Endothelial cell of umbilical vein (primary cell): ENCODE measurements at regions not wholly inside any gene's neighbourhood (a gene's known extent, or its start where the extent isn't known, plus 50 kb on each side); places are given as distances from the start of the nearest gene placed in this dataset.

ENCODE experiments used
- BruUV-seq: library from RNA; stranded (reverse); fragments of 400-500 nt; replicated peaks from 2 replicates; lab custom pipeline; 2021; lab: Mats Ljungman, UMichigan
- CTCF ChIA-PET: fragments of 300-600, 350-600 bp; sonication (Branson Sonifier 250); formaldehyde crosslinking; loops from one replicate; lab custom pipeline; 2021; ENCODE audit warnings: antibody characterized with exemption, inconsistent platforms; lab: Charles Lee
- POLR2A ChIA-PET: fragments of 300-600, 350-600 bp; sonication (Branson Sonifier 250); formaldehyde crosslinking; loops from one replicate; lab custom pipeline; 2021; ENCODE audit warnings: antibody characterized with exemption, inconsistent platforms; lab: Charles Lee
- DNase-seq: peaks from one replicate; pipeline ENCODE4 v3.0.0-alpha.2; 2011; ENCODE audit warnings: low read depth, low spot score
- FAIRE-seq: peaks from 2 replicates; lab custom pipeline; 2011; peaks lifted over from hg19 to GRCh38; lab: Jason Lieb, UNC
- H2AFZ ChIP-seq: 2 replicates; pipeline ENCODE4 v1.6.0; 2012; ENCODE audit warnings: low read depth, low read length, control low read depth, inconsistent platforms
- H3K27ac ChIP-seq: 2 replicates; pipeline ENCODE4 v1.5.1; 2011; ENCODE audit warnings: low read depth, mild to moderate bottlenecking, control low read depth, low read length, moderate library complexity; ENCODE audit not compliant: insufficient read depth
- H3K27me3 ChIP-seq, 2 experiments: 2 replicates each; pipeline versions ENCODE4 v1.6.0 to v1.6.1; 2011; ENCODE audit warnings: low read length in 2 of 2, mixed read lengths in 1 of 2; ENCODE audit not compliant: control insufficient read depth in 2 of 2, insufficient read depth in 2 of 2
- H3K36me3 ChIP-seq, 2 experiments: 2 replicates in 1 of 2; 3 replicates in 1 of 2; pipeline ENCODE4 v1.5.1; 2011; ENCODE audit warnings: low read length in 2 of 2, mild to moderate bottlenecking in 1 of 2, moderate library complexity in 1 of 2; ENCODE audit not compliant: control insufficient read depth in 2 of 2, insufficient read depth in 2 of 2; ENCODE audit errors: extremely low read depth in 1 of 2
- H3K4me1 ChIP-seq: 3 replicates; pipeline ENCODE4 v1.5.1; 2011; ENCODE audit warnings: mild to moderate bottlenecking, low read length; ENCODE audit not compliant: control insufficient read depth, insufficient read depth; ENCODE audit errors: extremely low read depth
- H3K4me2 ChIP-seq: 2 replicates; pipeline ENCODE4 v1.6.1; 2011; ENCODE audit warnings: low read length, control low read depth, mixed read lengths; ENCODE audit not compliant: insufficient read depth
- H3K4me3 ChIP-seq, 3 experiments: fragments of 200-600 bp in 1 of 3; sonication (generic), shearing (Covaris generic) in 1 of 3; replicated peaks in 1 of 3; 2 replicates each; pipeline ENCODE4 v1.5.1; 2011 to 2016; ENCODE audit warnings: control low read depth in 3 of 3, low read length in 3 of 3, mild to moderate bottlenecking in 2 of 3, inconsistent platforms in 1 of 3, low read depth in 1 of 3, moderate library complexity in 1 of 3; ENCODE audit not compliant: insufficient read depth in 1 of 3
- H3K79me2 ChIP-seq: 2 replicates; pipeline ENCODE4 v1.6.0; 2012; ENCODE audit warnings: low read length, inconsistent platforms; ENCODE audit not compliant: control insufficient read depth, insufficient read depth
- H3K9ac ChIP-seq: replicated peaks from 2 replicates; pipeline ENCODE3; 2011; ENCODE audit warnings: low read length, control low read depth; ENCODE audit not compliant: insufficient read depth; ENCODE audit errors: extremely low read depth
- H3K9me1 ChIP-seq: replicated peaks from 3 replicates; pipeline ENCODE4 v1.6.0; 2011; ENCODE audit warnings: mild to moderate bottlenecking, low read length; ENCODE audit not compliant: control insufficient read depth, insufficient read depth; ENCODE audit errors: extremely low read depth
- H3K9me3 ChIP-seq: replicated peaks from 2 replicates; pipeline ENCODE4 v1.5.1; 2012; ENCODE audit warnings: low read length, inconsistent platforms; ENCODE audit not compliant: control insufficient read depth, insufficient read depth
- H4K20me1 ChIP-seq: replicated peaks from 2 replicates; pipeline ENCODE3; 2011; ENCODE audit warnings: mild to moderate bottlenecking, low read length; ENCODE audit not compliant: control insufficient read depth, insufficient read depth; ENCODE audit errors: extremely low read depth
- CTCF ChIP-seq, 2 donors: IDR thresholded peaks; 1 replicate in 1 of 2; 2 replicates in 1 of 2; pipeline ENCODE4 v1.5.1; 2011; ENCODE audit warnings: low read length in 2 of 2, mild to moderate bottlenecking in 2 of 2, moderate library complexity in 2 of 2, control low read depth in 1 of 2, inconsistent platforms in 1 of 2, low read depth in 1 of 2; ENCODE audit not compliant: insufficient read depth in 1 of 2; ENCODE audit errors: extremely low read depth in 1 of 2
- EZH2 ChIP-seq: IDR thresholded peaks from 2 replicates; pipeline ENCODE4 v1.6.1; 2012; ENCODE audit warnings: borderline replicate concordance, low read depth, mild to moderate bottlenecking, moderate library complexity, low read length, inconsistent platforms; ENCODE audit not compliant: severe bottlenecking
- FOS ChIP-seq: IDR thresholded peaks from 2 replicates; pipeline ENCODE4 v1.6.1; 2011; ENCODE audit warnings: mild to moderate bottlenecking, low read length, moderate library complexity, borderline replicate concordance; ENCODE audit not compliant: insufficient read depth
- GATA2 ChIP-seq: IDR thresholded peaks from 2 replicates; pipeline ENCODE4 v1.7.0; 2011; ENCODE audit warnings: low read depth, mild to moderate bottlenecking, moderate library complexity, mixed read lengths, low read length; ENCODE audit not compliant: insufficient read length, insufficient read depth
- JUN ChIP-seq: IDR thresholded peaks from 2 replicates; pipeline ENCODE4 v1.6.1; 2011; ENCODE audit warnings: borderline replicate concordance, low read depth; ENCODE audit not compliant: insufficient read length, insufficient read depth
- MAX ChIP-seq: IDR thresholded peaks from 2 replicates; pipeline ENCODE4 v1.6.1; 2011; ENCODE audit not compliant: insufficient read depth, insufficient read length
- MYC ChIP-seq: IDR thresholded peaks from one replicate; pipeline ENCODE4 v1.6.1; 2011; ENCODE audit warnings: mild to moderate bottlenecking, low read depth, low read length
- POLR2A ChIP-seq: IDR thresholded peaks from 2 replicates; pipeline ENCODE4 v1.6.1; 2012; ENCODE audit warnings: low read depth, mild to moderate bottlenecking, control low read depth, low read length
- POLR2AphosphoS5 ChIP-seq: IDR thresholded peaks from 2 replicates; pipeline ENCODE4 v1.6.1; 2012; ENCODE audit warnings: low read depth, mild to moderate bottlenecking, control low read depth, low read length, moderate library complexity; ENCODE audit not compliant: insufficient read depth
- dilution Hi-C: fragments of 300-500 bp; cut with MboI; formaldehyde crosslinking; loops from one replicate; pipeline ENCODE4 v1.15.0; 2019; ENCODE audit warnings: low sequenced_read_pairs; ENCODE audit not compliant: extremely low pct_ligation_motif_present
- intact Hi-C: fragments of 100-400 bp; cut with micrococcal nuclease; formaldehyde crosslinking; loops from one replicate; pipeline ENCODE4 v1.10.0; 2022

GRCh38 chr1:209046935-209047334 is 536.6 kb upstream of the CAMK1G start:
- TF ChIP-seq FOS (no peak), POLR2AphosphoS5 (no peak), GATA2 (no peak), MAX (no peak)
- no peaks in the 10 kb centered on the region for H3K79me2 ChIP-seq
- no peak for FAIRE-seq
- BruUV-seq = no TSS peak
- H3K36me3 ChIP-seq = no peaks in the 10 kb centered on the region
- ChIA-PET POLR2A (interaction anchor here (0.5 kb wide), 1 partner anchor 127 kb away, joined by 3 read pairs; no protein-coding TSS in a partner anchor), CTCF (interaction anchor here (1.4 kb wide), 1 partner anchor 395 kb away, joined by 4 read pairs; no protein-coding TSS in a partner anchor)
- H4K20me1 ChIP-seq = no peaks in the 10 kb centered on the region
- dilution Hi-C loops (no loop called here), intact Hi-C loops (no loop called here)
- H3K27ac ChIP-seq = no peak overlapping the region
- no peak overlapping the region for H3K9ac ChIP-seq
- H2AFZ ChIP-seq = no peak overlapping the region
- no peaks in the 10 kb centered on the region for H3K4me1 ChIP-seq
- no peak overlapping the region for H3K4me3 ChIP-seq
- peaks cover 13 to 36% of the 10 kb centered on the region in 2 experiments for H3K27me3 ChIP-seq
- H3K9me1 ChIP-seq = no peaks in the 10 kb centered on the region
- H3K4me2 ChIP-seq = no peak overlapping the region
- no peak for DNase-seq
- H3K9me3 ChIP-seq = no peaks in the 10 kb centered on the region

GRCh38 chr1:209048941-209049669 is 534.4 kb upstream of the CAMK1G start:
- dilution Hi-C loops (no loop called here), intact Hi-C loops (no loop called here)
- Histone ChIP-seq H3K9me1 (no peaks in the 10 kb centered on the region), H4K20me1 (no peaks in the 10 kb centered on the region), H2AFZ (no peak overlapping the region), H3K9me3 (no peaks in the 10 kb centered on the region), H3K4me1 (no peaks in the 10 kb centered on the region), H3K9ac (no peak overlapping the region), H3K27me3 (peaks cover 4 to 32% of the 10 kb centered on the region in 2 experiments), H3K4me3 (no peak overlapping the region), H3K27ac (no peak overlapping the region), H3K36me3 (no peaks in the 10 kb centered on the region), H3K79me2 (no peaks in the 10 kb centered on the region), H3K4me2 (no peak overlapping the region)
- no peak for DNase-seq
- ChIA-PET CTCF (interaction anchor here (1.6 to 1.8 kb wide), 3 partner anchors 10 to 397 kb away, joined by 4 to 6 read pairs (median 5); no protein-coding TSS in a partner anchor), POLR2A (no interaction called here)
- no peak for FAIRE-seq
- TF ChIP-seq MAX (no peak), JUN (no peak), FOS (no peak), CTCF (IDR thresholded peaks at IDR 0.05; ENCODE audit: extremely low read depth in 1 of 2, insufficient read depth in 1 of 2, low read depth in 1 of 2, low read length in 2 of 2) (no peak), MYC (no peak), POLR2A (no peak), POLR2AphosphoS5 (no peak), EZH2 (no peak), GATA2 (no peak)
- BruUV-seq = no TSS peak
